ENCODE measurements at regions not wholly inside any gene's neighbourhood (a gene's known extent, or its start where the extent isn't known, plus 50 kb on each side); places are given as distances from the start of the nearest gene placed in this dataset.
"Not testable (repeated sequence)": the region's sequence is repeated elsewhere in the genome, so short reads cannot be mapped to it uniquely, and the experiment has no call there.

- TF ChIP-seq CTCF (IDR thresholded peaks at IDR 0.05; ENCODE audit: insufficient read depth, low read length, missing control alignments), result no peak
- ChIA-PET CTCF (interaction anchor here (1.4 kb wide), 1 partner anchor 23 kb away, joined by 3 read pairs; no protein-coding TSS in a partner anchor), POLR2A (no interaction called here)
- no peak overlapping the region for H3K4me3 ChIP-seq (ENCODE audit: low read depth, low read length)
- DNase-seq (ENCODE audit: low read depth, low spot score), result no peak
Measured at GRCh38 chr2:8609357-8609811, 72.5 kb upstream of the ID2 start.

GRCh38 chr2:8610775-8611174 is 71.1 kb upstream of the ID2 start:
- POLR2A ChIA-PET, result interaction anchor here (1.1 kb wide), 1 partner anchor 71 kb away, joined by 3 read pairs; the partner anchor contains the start of gene ID2
- DNase-seq (ENCODE audit: low read depth, low spot score); CTCF ChIA-PET; H3K4me3 ChIP-seq (ENCODE audit: low read depth, low read length): not testable (repeated sequence)

- ChIA-PET POLR2A (interaction anchor here (1.1 kb wide), 1 partner anchor 71 kb away, joined by 3 read pairs; the partner anchor contains the start of gene ID2), CTCF (no interaction called here)
- TF ChIP-seq CTCF (IDR thresholded peaks at IDR 0.05; ENCODE audit: insufficient read depth, low read length, missing control alignments), result no peak
- no peak for DNase-seq (ENCODE audit: low read depth, low spot score)
- no peak overlapping the region for H3K4me3 ChIP-seq (ENCODE audit: low read depth, low read length)
Measured at GRCh38 chr2:8611246-8611645, 70.6 kb upstream of the ID2 start.

- CTCF ChIA-PET, result no interaction called here
- no peak overlapping the region for H3K4me3 ChIP-seq (ENCODE audit: low read depth, low read length)
- no peak for TF ChIP-seq CTCF (IDR thresholded peaks at IDR 0.05; ENCODE audit: insufficient read depth, low read length, missing control alignments)
- DNase-seq (ENCODE audit: low read depth, low spot score), result no peak
- POLR2A ChIA-PET, result interaction anchor here (1.1 kb wide), 1 partner anchor 70 kb away, joined by 3 read pairs; the partner anchor contains the start of gene ID2
Measured at GRCh38 chr2:8611700-8612099, 70.2 kb upstream of the ID2 start.

GRCh38 chr2:8612734-8613179 is 69.1 kb upstream of the ID2 start:
- DNase-seq (ENCODE audit: low read depth, low spot score), result no peak
- no peak for TF ChIP-seq CTCF (IDR thresholded peaks at IDR 0.05; ENCODE audit: insufficient read depth, low read length, missing control alignments)
- no peak overlapping the region for H3K4me3 ChIP-seq (ENCODE audit: low read depth, low read length)
- POLR2A ChIA-PET, result no interaction called here
- CTCF ChIA-PET, result no interaction called here

GRCh38 chr2:8613207-8613999 is 68.5 kb upstream of the ID2 start:
- DNase-seq (ENCODE audit: low read depth, low spot score); POLR2A ChIA-PET; H3K4me3 ChIP-seq (ENCODE audit: low read depth, low read length): not testable (repeated sequence)
- CTCF ChIA-PET, result interaction anchor here (0.9 kb wide), 1 partner anchor 10 kb away, joined by 3 read pairs; no protein-coding TSS in a partner anchor

GRCh38 chr2:8614646-8615045 is 67.2 kb upstream of the ID2 start:
- no peak for DNase-seq (ENCODE audit: low read depth, low spot score)
- H3K4me3 ChIP-seq (ENCODE audit: low read depth, low read length), result no peak overlapping the region
- ChIA-PET POLR2A (no interaction called here), CTCF (no interaction called here)
- no peak for TF ChIP-seq CTCF (IDR thresholded peaks at IDR 0.05; ENCODE audit: insufficient read depth, low read length, missing control alignments)
